ENCODE measurements at regions not wholly inside any gene's neighbourhood (a gene's known extent, or its start where the extent isn't known, plus 50 kb on each side); places are given as distances from the start of the nearest gene placed in this dataset.

- DNase-seq = no peak
These were observed 119.9 kb upstream of the MAFB start for GRCh38 chr20:40808936-40809335.

GRCh38 chr20:40809361-40809760 lies 120.3 kb upstream of the MAFB start:
- no peak for DNase-seq

- no peak for DNase-seq
These were observed 121.4 kb upstream of the MAFB start for GRCh38 chr20:40810332-40811000.

- no peak for DNase-seq
These were observed 122.0 kb upstream of the MAFB start for GRCh38 chr20:40811004-40811403.

- no peak for DNase-seq
These were observed 122.8 kb upstream of the MAFB start for GRCh38 chr20:40811660-40812414.

- DNase-seq = no peak
These were observed 123.4 kb upstream of the MAFB start for GRCh38 chr20:40812415-40812925.

GRCh38 chr20:40813029-40813431 lies 124.0 kb upstream of the MAFB start:
- DNase-seq = no peak

- DNase-seq = no peak
These were observed 124.9 kb upstream of the MAFB start for GRCh38 chr20:40813708-40814630.

GRCh38 chr20:40814631-40814960 lies 125.6 kb upstream of the MAFB start:
- no peak for DNase-seq

GRCh38 chr20:40815156-40816038 lies 126.4 kb upstream of the MAFB start:
- no peak for DNase-seq

GRCh38 chr20:40816039-40816352 lies 127.0 kb upstream of the MAFB start:
- no peak for DNase-seq

- DNase-seq = no peak
These were observed 132.4 kb upstream of the MAFB start for GRCh38 chr20:40821429-40821828.

GRCh38 chr20:40826699-40827098 lies 137.7 kb upstream of the MAFB start:
- no peak for DNase-seq

- DNase-seq = no peak
These were observed 146.3 kb upstream of the MAFB start for GRCh38 chr20:40835321-40835720.

GRCh38 chr20:40838509-40838908 lies 149.5 kb upstream of the MAFB start:
- no peak for DNase-seq

GRCh38 chr20:40843251-40843650 lies 154.2 kb upstream of the MAFB start:
- no peak for DNase-seq

- DNase-seq = no peak
These were observed 155.3 kb upstream of the MAFB start for GRCh38 chr20:40844332-40844731.

GRCh38 chr20:40848096-40848495 lies 159.1 kb upstream of the MAFB start:
- DNase-seq = no peak

GRCh38 chr20:40848526-40848925 lies 159.5 kb upstream of the MAFB start:
- DNase-seq = no peak

- no peak for DNase-seq
These were observed 160.4 kb upstream of the MAFB start for GRCh38 chr20:40849456-40849855.

- no peak for DNase-seq
These were observed 162.0 kb upstream of the MAFB start for GRCh38 chr20:40851051-40851450.

- no peak for DNase-seq
These were observed 166.2 kb upstream of the MAFB start for GRCh38 chr20:40855269-40855668.

- DNase-seq = no peak
These were observed 167.6 kb upstream of the MAFB start for GRCh38 chr20:40856653-40857052.
